NOMO-1 treated with DMSO at 0.1 percent for 48 hours (cell line): ENCODE measurements at regions not wholly inside any gene's neighbourhood (a gene's known extent, or its start where the extent isn't known, plus 50 kb on each side); places are given as distances from the start of the nearest gene placed in this dataset.

Experiments
- DNase-seq: peaks from one replicate; lab custom pipeline; 2025; ENCODE audit not compliant: unreplicated experiment; lab: John Stamatoyannopoulos, UW

DNA sequence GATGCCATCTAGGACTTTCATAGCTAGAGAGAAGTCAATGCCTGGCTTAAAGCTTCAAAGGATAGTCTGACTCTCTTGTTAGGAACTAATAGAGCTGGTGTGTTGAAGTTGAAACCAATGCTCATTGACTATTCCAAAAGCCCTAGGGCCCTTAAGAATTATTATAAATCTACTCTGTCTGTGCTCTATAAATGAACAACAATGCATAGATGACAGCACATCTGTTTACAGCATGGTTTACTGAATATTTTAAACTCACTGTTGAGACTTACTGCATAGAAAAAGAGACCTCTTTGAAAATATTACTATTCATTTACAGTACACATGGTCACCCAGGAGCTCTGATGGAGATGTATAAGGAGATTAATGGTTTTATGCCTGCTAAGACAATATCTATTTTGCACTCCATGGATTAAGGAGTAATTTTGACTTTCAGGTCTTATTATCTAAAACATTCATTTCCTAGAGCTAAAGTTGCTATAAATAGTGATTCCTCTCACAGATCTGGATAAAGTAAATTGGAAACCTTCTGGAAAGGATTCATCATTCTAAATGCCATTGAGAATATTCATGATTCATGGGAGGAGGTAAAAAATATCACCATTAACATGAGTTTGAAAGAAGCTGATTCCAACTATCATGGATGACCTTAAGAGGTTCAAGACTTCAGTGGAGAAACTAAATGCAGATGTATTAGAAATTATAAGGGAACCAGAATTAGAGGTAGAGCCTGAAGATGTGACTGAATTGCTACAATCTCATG lies 763.5 kb upstream of the MAP3K7 start:
- DNase-seq: no peak

DNA sequence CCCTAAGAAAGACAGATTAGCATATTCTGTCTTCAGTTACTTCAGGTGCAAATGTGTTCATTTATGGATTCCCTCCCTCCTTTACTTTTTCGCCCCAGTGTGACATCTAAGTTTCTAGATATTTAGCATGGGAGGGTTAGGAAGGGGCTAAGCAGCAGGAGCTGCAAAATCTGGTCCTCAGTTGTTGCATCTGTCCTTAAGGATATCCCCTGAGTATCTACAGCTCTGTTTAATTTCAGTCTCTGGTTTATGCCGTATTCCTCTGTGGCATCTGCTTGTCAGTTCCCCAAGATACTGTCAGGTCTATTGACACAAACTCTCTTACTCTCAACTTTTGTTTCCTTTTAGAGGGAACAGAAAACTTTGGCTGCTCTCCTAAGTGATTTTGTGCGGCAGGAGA lies 754.6 kb upstream of the MAP3K7 start:
- no peak for DNase-seq

DNA sequence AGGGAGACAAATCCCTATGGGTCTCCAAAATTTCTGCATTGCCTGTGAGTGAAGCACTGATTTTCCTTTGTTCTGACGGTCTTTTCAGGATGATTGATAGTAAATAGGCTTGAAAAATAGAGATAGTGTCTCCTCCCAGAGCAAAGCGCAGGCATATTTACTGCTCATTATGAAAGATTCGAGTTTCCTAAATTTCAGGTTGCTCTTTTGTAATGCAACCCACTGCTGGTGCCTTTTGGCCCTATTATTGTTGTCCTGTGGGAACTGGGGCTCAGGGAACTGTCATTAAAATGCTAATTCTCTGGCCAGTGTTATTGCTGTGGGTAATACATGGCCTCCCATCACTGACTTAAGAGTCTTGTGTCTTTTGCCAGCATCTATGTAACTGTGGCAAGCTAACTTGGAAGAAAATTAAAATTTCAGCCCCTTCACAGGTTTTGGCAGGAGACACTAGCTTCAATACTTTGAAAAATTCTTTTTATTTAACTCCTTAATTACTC lies 754.1 kb upstream of the MAP3K7 start:
- no peak for DNase-seq

DNA sequence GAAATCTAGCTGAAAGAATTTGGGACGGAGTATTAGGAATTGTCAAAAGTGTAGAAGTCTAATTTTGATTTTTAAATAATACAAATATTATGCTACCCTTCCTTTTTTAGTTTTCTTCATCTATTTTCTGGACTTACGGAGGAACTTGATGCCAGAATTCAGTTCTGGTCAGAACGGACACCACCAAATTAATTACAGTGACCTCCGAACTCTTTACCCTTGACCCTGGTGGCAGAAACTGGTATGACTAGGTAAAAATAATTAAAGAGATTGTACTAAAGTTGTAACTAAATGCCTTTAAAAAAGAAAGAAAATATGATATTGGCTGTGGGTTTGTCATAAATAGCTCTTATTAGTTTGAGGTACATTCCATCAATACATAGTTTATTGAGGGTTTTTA lies 751.1 kb upstream of the MAP3K7 start:
- DNase-seq: no peak

DNA sequence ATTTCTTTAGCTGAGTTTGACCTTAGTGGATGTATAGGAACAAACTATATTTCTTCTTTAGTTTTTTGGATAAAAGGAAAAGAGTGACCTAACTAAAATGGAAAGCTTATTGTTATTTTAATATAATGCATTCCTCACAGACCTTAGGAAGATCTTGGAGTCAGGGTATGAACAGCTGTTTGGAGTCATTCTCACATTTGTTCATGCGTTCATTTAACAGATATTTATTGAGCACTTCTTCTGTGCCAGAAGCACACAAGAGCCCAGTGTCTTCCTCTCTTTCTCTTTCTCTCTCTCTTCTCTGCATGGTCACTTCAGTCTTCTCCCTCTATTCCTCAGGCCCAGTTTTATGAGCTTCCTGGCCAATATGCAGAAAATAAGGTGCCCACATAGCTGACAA lies 744.0 kb upstream of the MAP3K7 start:
- no peak for DNase-seq

DNA sequence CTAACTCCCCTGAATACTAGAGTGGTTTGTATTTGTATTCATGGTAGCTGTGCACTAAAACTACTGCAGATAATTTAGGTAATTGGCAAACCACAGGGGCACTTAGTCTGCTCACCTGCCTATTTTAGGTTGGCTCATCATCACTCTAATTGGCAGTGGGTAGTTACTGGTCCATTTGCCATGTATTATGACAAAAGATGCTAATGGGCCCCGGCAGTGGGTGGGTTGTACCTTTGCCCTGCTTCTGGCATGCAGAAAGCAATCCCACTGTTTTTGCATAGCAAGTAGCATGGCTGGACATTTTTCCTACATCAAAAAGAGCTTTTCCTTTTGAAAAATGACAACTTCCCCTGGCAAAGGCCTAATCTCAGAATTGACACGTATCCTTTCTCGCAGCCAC lies 741.4 kb upstream of the MAP3K7 start:
- DNase-seq: no peak

DNA sequence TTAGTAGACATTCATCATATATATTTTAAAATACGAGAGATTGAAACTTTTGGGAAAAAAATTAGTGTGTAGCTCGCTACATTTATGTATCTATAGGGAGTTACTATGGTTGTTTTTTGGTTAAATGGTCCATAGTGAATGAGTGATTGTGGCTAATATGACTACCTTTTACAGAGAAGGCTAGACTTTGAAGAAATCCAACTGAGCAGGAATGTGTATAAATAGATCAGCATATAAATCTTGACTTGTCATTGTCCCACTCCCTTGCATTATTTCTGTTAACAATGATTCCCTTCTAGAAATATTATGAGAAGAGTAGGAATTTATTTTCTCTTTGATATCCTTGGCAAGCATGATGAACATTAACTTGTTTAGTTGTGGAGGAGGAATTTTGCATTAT lies 737.8 kb upstream of the MAP3K7 start:
- no peak for DNase-seq

DNA sequence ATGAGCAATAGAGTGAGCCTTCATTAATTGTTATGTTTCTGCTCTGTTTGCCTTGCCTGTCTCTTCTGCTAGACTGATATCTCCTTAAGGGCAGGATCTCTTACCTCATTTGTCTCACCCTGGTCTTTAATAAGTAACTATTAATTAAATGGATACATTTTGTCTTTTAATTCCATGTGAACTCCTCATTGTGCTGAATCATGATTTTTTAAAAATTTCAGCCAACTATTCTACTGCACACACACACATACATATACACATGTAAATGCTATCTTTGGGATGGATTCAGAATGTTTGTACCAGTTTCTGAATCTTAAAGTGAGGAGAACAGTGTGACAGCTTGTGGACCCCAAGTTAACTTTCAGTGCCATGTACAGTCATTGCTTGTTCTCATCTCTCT lies 731.1 kb upstream of the MAP3K7 start:
- DNase-seq: no peak

DNA sequence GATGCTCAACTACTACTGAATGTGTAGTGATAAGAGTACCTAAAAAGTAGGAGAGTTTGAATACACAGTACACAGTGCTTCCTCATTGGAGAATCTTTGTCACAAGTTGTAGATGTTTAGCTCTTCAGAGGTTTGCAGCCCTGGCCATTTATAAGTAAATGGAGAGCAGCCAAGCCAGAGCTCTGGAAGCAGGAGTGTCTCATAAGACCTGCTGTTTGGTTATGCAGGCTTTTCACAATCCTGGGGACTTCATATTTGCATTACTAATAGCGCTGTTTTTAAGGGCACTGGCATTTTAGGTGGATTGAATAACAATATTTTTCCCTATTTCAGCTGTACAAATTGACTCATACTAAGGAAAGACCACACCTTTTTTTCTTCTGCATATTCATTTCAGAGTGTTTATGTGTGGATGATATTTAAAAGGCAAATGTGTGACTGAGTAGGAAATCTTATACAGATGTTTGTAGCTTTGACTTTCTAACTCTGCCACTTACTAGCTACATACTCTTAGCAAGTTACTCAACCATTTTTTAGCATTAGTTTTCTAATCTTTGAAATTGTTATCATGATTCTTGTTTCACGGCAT lies 730.5 kb upstream of the MAP3K7 start:
- no peak for DNase-seq

DNA sequence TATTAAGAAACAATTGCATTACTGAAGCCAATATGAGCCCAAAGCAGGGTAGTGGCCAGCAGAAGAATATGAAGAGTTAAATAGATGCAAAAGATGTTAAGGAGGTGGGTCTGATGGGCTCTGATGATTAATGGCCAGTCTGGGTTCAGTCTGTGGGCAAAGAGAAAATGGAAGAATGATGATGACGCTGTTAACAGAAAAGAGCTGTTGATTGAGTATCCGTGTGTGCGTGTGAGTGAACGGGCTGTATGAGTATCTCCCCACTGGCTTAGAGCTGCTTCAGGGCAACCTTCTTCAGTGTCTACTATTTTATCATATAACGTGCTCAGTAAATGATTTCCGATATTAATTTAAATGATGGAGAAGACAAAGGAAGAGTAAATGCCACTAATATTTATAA lies 723.3 kb upstream of the MAP3K7 start:
- no peak for DNase-seq

DNA sequence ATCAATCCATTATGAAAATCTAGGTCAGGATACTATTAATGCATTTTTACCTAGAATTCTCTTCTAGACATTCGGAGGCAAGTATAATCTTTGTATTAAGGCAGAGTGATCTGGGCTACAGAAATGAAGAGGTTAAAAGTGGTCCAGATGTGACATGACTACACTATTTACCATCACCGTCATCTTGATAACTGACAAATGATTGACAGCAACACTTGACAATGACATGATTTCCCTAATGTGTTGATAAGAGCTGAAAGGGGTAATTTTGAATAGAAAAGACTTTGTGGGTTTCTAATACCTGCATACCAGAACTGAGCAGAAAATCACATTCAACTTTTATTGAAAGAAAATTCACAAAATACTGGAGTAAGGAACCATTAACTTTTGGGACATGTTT lies 718.9 kb upstream of the MAP3K7 start:
- no peak for DNase-seq

DNA sequence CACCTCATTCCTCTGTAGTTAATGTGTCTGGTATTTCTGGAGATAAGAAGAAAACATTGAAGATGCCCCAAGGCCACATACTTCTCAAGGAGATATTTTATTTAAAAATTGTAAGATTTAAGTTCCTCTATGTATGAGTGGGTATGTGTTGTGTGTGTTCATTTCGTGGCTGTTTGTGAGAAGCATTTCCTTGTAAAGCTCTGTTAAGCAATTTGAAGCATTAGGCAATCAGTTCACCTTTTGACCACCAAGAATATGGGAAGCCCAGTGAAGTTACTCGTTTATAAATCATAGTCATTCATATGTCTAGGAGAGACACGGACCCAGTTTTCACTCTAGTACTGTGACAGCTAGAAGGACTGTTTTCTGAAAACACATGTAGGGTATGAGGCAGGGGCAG lies 717.6 kb upstream of the MAP3K7 start:
- peak; percentile 76 for DNase-seq

DNA sequence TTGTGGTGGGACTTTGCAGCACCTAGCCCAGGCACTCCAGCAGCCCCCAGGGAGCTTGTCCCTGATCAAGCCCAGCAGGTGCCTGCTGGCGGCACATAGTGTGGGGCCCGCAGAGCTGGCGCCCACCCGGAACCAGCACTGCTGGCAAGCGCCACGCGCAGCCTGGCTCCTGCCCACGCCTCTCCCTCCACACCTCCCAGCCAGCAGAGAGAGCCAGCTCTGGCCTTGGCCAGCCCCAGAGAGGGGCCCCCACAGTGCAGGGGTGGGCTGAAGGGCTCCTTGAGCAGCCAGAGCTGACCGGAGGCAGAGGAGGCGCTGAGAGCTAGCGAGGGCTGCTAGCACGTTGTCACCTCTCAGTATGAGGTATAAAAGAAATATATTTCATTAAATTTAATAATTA lies 716.5 kb upstream of the MAP3K7 start:
- no peak for DNase-seq

DNA sequence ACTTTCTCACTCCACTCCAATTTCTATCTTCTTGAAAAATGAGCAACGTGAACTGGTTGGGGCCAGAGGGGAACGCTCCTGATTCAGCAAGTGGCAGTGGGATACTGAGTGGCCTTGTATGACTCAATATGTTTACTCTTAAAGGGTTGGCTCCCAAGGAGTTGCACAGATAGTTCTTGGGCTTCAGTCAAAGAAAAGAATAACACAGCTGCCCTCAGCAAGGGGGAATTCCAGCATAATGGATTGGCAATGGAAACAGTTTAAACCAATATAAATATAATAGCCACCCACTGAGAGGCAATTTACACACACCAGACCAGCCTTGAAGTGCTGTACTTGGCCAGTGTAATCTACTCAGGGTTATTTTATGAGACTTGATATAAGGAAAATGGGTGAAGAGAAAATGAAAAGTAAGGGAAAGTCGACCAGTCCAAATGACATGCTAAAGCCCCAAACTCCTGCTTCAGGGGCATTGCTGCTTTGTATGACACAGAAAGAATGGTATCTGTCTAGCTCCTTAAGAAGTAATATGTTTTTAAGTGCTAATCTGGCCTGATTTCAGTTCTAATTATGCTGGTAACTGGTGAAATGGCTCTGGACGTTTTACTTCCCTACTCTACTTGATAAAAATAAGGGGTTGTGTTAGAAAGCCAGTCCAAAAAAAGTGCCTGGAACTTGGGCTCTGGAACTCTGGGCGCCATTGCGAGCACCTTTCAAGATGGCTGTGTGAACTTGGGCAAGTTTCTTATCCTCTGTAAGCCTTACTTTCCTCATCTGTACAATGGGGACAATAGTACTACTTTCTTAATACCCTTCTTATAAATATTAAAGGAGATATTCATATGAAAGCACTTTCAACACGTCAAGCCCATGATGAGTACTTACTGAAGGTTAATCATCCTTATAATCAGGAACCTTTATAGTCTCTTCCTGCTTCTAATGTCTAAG lies 712.9 kb upstream of the MAP3K7 start:
- no peak for DNase-seq

DNA sequence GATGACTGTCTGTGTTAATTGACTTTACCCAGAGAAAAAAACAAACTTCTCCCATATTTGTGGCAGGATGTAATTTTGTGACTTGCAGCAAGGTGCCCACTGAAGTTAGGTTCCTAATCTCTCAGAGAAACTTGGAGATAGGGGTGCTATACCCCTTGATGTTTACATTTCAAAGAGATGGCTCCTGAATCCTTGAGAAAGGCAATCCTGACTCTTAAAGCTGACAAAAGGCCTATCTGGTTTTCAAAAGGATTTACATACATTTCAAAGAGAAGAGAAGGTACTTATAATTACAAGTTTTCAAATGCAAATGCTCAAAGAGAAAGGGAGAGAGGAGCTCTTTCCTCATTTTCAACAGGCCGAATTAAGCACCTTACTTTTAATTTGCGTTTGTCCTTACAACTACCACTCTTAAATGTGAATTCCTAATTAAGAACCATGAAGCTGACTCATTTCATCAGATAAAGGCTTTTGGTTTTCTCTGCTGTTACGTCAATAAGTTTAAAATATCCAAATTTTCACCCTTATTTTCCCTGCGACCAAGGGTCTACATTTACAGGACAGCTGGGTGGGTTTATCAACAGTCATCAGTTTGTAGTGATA lies 711.8 kb upstream of the MAP3K7 start:
- DNase-seq: no peak

DNA sequence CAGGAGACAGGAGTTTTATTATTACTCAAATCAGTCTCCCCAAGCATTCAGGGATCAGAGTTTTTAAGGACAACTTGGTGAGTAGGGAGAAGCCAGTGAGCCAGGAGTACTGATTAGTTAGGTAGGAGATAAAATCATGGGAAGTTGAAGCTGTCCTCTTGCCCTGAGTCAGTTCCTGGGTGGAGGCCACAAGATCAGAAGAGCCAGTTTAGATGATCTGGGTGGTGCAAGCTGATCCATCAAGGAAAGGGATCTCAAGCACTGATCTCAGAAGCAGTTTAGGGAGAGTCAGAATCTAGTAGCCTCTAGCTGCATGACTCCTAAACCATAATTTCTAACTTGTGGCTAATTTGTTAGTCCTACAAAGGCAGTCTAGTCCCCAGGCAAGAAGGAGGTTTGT lies 706.5 kb upstream of the MAP3K7 start:
- no peak for DNase-seq

DNA sequence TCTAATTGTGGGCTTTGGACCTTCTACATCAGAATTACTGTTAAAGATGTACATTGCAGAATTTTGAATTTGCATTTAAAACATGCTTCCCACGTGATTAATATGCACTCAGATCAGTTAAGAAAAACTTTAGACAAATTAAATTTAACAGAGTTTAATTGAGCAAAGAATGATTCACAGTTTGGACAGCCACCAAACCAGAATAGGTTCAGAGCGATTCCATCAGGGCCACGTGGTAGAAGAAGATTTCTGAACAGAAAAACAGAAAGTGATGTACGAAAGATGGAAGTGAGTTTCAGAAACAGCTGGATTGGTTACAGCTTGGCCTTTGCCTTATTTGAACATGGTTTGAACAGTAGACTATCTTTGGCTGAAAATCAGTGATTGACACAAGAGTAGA lies 704.2 kb upstream of the MAP3K7 start:
- DNase-seq: no peak

DNA sequence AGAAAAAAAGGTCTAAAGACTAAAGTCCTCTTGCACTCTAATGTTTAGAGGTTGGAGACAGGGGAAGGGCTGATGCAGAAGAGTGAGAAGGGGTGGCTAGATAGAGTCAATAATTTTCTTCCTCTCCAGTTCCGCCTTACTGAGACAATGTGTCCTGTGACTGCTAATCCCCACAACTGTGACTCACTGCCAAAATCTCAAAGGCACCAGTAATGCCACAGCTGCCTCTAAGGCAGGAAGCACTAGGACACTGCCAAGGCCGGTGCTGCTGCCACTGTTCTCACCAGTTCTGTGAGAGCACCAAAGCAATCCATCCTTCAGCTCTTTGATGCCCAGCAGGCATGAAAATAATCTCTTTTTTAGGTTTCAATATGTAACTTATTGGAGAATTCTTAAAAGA lies 701.9 kb upstream of the MAP3K7 start:
- DNase-seq: no peak

DNA sequence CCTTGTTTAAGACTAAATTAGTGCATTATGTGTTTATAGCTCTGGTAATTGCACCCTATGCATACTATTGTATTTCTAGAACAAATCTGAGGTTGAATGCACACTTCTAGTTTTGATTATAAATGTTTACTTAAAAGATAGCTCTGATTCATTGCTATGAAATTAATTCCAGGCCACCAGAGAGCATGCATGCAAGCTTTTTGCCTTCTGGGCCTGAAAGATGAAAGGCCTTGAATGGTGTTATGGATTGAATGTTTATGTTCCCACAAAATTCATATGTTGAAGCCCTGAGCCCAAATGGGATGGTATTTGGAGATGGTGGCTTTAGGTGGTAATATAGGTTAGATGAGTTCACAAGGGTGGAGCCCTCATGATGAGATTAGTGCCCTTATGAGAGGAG lies 695.0 kb upstream of the MAP3K7 start:
- no peak for DNase-seq

DNA sequence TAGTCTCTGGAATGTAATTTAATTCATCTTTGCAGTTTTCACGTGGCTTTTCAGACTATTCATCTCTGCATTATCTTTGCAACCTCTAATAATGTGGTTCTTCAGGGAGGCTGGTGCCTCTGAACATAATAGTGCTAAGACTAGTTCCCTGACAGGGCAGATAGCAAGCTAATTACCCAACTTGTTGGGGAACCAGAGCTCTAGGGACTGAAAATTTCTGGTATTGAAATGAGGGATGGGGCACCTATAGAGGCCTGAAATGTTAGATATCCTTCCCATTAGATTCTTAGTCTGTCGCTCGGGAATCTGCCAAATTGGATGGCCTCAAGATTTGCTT lies 693.6 kb upstream of the MAP3K7 start:
- DNase-seq: no peak

DNA sequence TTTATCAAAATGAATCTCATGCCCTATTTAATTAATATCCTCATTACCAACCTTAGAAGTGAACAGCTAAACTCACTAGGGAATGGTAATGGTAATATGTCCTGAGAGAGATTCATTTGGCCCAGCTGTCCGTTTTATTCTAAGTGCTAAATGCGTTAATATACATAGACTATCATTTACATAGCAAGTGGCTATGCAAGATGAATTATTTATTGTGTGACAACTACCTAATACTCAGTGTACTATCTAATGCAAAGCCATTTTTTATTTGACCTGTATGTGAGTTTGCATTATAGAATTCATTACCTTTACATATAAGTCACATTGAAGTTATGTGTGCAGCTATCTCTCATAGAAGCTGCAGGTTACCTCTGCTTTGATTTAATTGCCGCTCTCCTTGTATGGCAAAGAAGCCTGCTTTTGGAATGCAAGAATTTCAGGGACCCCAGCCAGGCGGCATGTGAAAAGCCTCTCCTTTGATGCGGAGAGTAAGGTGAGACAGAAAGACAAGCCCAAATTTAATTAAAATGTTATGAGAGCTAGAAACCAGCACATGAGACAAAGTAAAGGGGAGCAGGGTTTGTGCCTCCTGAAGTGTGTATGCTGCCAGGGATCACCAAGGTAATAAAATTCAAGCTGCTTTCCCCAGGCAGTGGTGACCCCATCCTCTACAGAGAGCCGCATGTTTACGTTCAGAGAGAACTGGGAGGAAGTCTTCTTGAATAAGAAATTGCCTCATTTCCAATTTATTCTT lies 693.0 kb upstream of the MAP3K7 start:
- DNase-seq: no peak
